Endothelial cell of umbilical vein (primary cell): ENCODE measurements at regions not wholly inside any gene's neighbourhood (a gene's known extent, or its start where the extent isn't known, plus 50 kb on each side); places are given as distances from the start of the nearest gene placed in this dataset.

Experiments used
- BruUV-seq: library from RNA; stranded (reverse); fragments of 400-500 nt; replicated peaks from 2 replicates; lab custom pipeline; 2021; lab: Mats Ljungman, UMichigan
- CTCF ChIA-PET: fragments of 300-600, 350-600 bp; sonication (Branson Sonifier 250); formaldehyde crosslinking; loops from one replicate; lab custom pipeline; 2021; ENCODE audit warnings: antibody characterized with exemption, inconsistent platforms; lab: Charles Lee
- POLR2A ChIA-PET: fragments of 300-600, 350-600 bp; sonication (Branson Sonifier 250); formaldehyde crosslinking; loops from one replicate; lab custom pipeline; 2021; ENCODE audit warnings: antibody characterized with exemption, inconsistent platforms; lab: Charles Lee
- DNase-seq: peaks from one replicate; pipeline ENCODE4 v3.0.0-alpha.2; 2011; ENCODE audit warnings: low read depth, low spot score
- FAIRE-seq: peaks from 2 replicates; lab custom pipeline; 2011; peaks lifted over from hg19 to GRCh38; lab: Jason Lieb, UNC
- H2AFZ ChIP-seq: 2 replicates; pipeline ENCODE4 v1.6.0; 2012; ENCODE audit warnings: low read depth, low read length, control low read depth, inconsistent platforms
- H3K27ac ChIP-seq: 2 replicates; pipeline ENCODE4 v1.5.1; 2011; ENCODE audit warnings: low read depth, mild to moderate bottlenecking, control low read depth, low read length, moderate library complexity; ENCODE audit not compliant: insufficient read depth
- H3K27me3 ChIP-seq, 2 experiments: 2 replicates each; pipeline versions ENCODE4 v1.6.0 to v1.6.1; 2011; ENCODE audit warnings: low read length in 2 of 2, mixed read lengths in 1 of 2; ENCODE audit not compliant: control insufficient read depth in 2 of 2, insufficient read depth in 2 of 2
- H3K36me3 ChIP-seq, 2 experiments: 2 replicates in 1 of 2; 3 replicates in 1 of 2; pipeline ENCODE4 v1.5.1; 2011; ENCODE audit warnings: low read length in 2 of 2, mild to moderate bottlenecking in 1 of 2, moderate library complexity in 1 of 2; ENCODE audit not compliant: control insufficient read depth in 2 of 2, insufficient read depth in 2 of 2; ENCODE audit errors: extremely low read depth in 1 of 2
- H3K4me1 ChIP-seq: 3 replicates; pipeline ENCODE4 v1.5.1; 2011; ENCODE audit warnings: mild to moderate bottlenecking, low read length; ENCODE audit not compliant: control insufficient read depth, insufficient read depth; ENCODE audit errors: extremely low read depth
- H3K4me2 ChIP-seq: 2 replicates; pipeline ENCODE4 v1.6.1; 2011; ENCODE audit warnings: low read length, control low read depth, mixed read lengths; ENCODE audit not compliant: insufficient read depth
- H3K4me3 ChIP-seq, 3 experiments: fragments of 200-600 bp in 1 of 3; sonication (generic), shearing (Covaris generic) in 1 of 3; replicated peaks in 1 of 3; 2 replicates each; pipeline ENCODE4 v1.5.1; 2011 to 2016; ENCODE audit warnings: control low read depth in 3 of 3, low read length in 3 of 3, mild to moderate bottlenecking in 2 of 3, inconsistent platforms in 1 of 3, low read depth in 1 of 3, moderate library complexity in 1 of 3; ENCODE audit not compliant: insufficient read depth in 1 of 3
- H3K79me2 ChIP-seq: 2 replicates; pipeline ENCODE4 v1.6.0; 2012; ENCODE audit warnings: low read length, inconsistent platforms; ENCODE audit not compliant: control insufficient read depth, insufficient read depth
- H3K9ac ChIP-seq: replicated peaks from 2 replicates; pipeline ENCODE3; 2011; ENCODE audit warnings: low read length, control low read depth; ENCODE audit not compliant: insufficient read depth; ENCODE audit errors: extremely low read depth
- H3K9me1 ChIP-seq: replicated peaks from 3 replicates; pipeline ENCODE4 v1.6.0; 2011; ENCODE audit warnings: mild to moderate bottlenecking, low read length; ENCODE audit not compliant: control insufficient read depth, insufficient read depth; ENCODE audit errors: extremely low read depth
- H3K9me3 ChIP-seq: replicated peaks from 2 replicates; pipeline ENCODE4 v1.5.1; 2012; ENCODE audit warnings: low read length, inconsistent platforms; ENCODE audit not compliant: control insufficient read depth, insufficient read depth
- H4K20me1 ChIP-seq: replicated peaks from 2 replicates; pipeline ENCODE3; 2011; ENCODE audit warnings: mild to moderate bottlenecking, low read length; ENCODE audit not compliant: control insufficient read depth, insufficient read depth; ENCODE audit errors: extremely low read depth
- CTCF ChIP-seq, 2 donors: IDR thresholded peaks; 1 replicate in 1 of 2; 2 replicates in 1 of 2; pipeline ENCODE4 v1.5.1; 2011; ENCODE audit warnings: low read length in 2 of 2, mild to moderate bottlenecking in 2 of 2, moderate library complexity in 2 of 2, control low read depth in 1 of 2, inconsistent platforms in 1 of 2, low read depth in 1 of 2; ENCODE audit not compliant: insufficient read depth in 1 of 2; ENCODE audit errors: extremely low read depth in 1 of 2
- EZH2 ChIP-seq: IDR thresholded peaks from 2 replicates; pipeline ENCODE4 v1.6.1; 2012; ENCODE audit warnings: borderline replicate concordance, low read depth, mild to moderate bottlenecking, moderate library complexity, low read length, inconsistent platforms; ENCODE audit not compliant: severe bottlenecking
- FOS ChIP-seq: IDR thresholded peaks from 2 replicates; pipeline ENCODE4 v1.6.1; 2011; ENCODE audit warnings: mild to moderate bottlenecking, low read length, moderate library complexity, borderline replicate concordance; ENCODE audit not compliant: insufficient read depth
- GATA2 ChIP-seq: IDR thresholded peaks from 2 replicates; pipeline ENCODE4 v1.7.0; 2011; ENCODE audit warnings: low read depth, mild to moderate bottlenecking, moderate library complexity, mixed read lengths, low read length; ENCODE audit not compliant: insufficient read length, insufficient read depth
- JUN ChIP-seq: IDR thresholded peaks from 2 replicates; pipeline ENCODE4 v1.6.1; 2011; ENCODE audit warnings: borderline replicate concordance, low read depth; ENCODE audit not compliant: insufficient read length, insufficient read depth
- MAX ChIP-seq: IDR thresholded peaks from 2 replicates; pipeline ENCODE4 v1.6.1; 2011; ENCODE audit not compliant: insufficient read depth, insufficient read length
- MYC ChIP-seq: IDR thresholded peaks from one replicate; pipeline ENCODE4 v1.6.1; 2011; ENCODE audit warnings: mild to moderate bottlenecking, low read depth, low read length
- POLR2A ChIP-seq: IDR thresholded peaks from 2 replicates; pipeline ENCODE4 v1.6.1; 2012; ENCODE audit warnings: low read depth, mild to moderate bottlenecking, control low read depth, low read length
- POLR2AphosphoS5 ChIP-seq: IDR thresholded peaks from 2 replicates; pipeline ENCODE4 v1.6.1; 2012; ENCODE audit warnings: low read depth, mild to moderate bottlenecking, control low read depth, low read length, moderate library complexity; ENCODE audit not compliant: insufficient read depth
- dilution Hi-C: fragments of 300-500 bp; cut with MboI; formaldehyde crosslinking; loops from one replicate; pipeline ENCODE4 v1.15.0; 2019; ENCODE audit warnings: low sequenced_read_pairs; ENCODE audit not compliant: extremely low pct_ligation_motif_present
- intact Hi-C: fragments of 100-400 bp; cut with micrococcal nuclease; formaldehyde crosslinking; loops from one replicate; pipeline ENCODE4 v1.10.0; 2022

- TF ChIP-seq MYC, result no peak
- TF ChIP-seq CTCF (IDR thresholded peaks at IDR 0.05; ENCODE audit: extremely low read depth in 1 of 2, insufficient read depth in 1 of 2, low read depth in 1 of 2, low read length in 2 of 2), result no peak
- no peak for TF ChIP-seq GATA2
- no peak for TF ChIP-seq FOS
- TF ChIP-seq JUN, result no peak
- TF ChIP-seq POLR2A, result no peak
- no peak for TF ChIP-seq EZH2
- TF ChIP-seq MAX, result no peak
- no peak for TF ChIP-seq POLR2AphosphoS5
- dilution Hi-C loops, result no loop called here
- DNase-seq (no peak), FAIRE-seq (no peak)
- Histone ChIP-seq H3K79me2 (no peaks in the 10 kb centered on the region), H2AFZ (no peak overlapping the region), H3K9me1 (no peaks in the 10 kb centered on the region), H3K27ac (no peak overlapping the region), H3K9me3 (no peaks in the 10 kb centered on the region), H3K36me3 (no peaks in the 10 kb centered on the region), H3K4me3 (no peak overlapping the region), H3K4me2 (no peak overlapping the region), H3K4me1 (no peaks in the 10 kb centered on the region), H3K9ac (no peak overlapping the region), H3K27me3 (no peaks in the 10 kb centered on the region), H4K20me1 (no peaks in the 10 kb centered on the region)
- ChIA-PET POLR2A (no interaction called here), CTCF (no interaction called here)
- intact Hi-C loops, result no loop called here
- no TSS peak for BruUV-seq
Measured at GRCh38 chr18:30248056-30248455, 794.5 kb downstream of the DSC3 start.
